ENCODE measurements at regions not wholly inside any gene's neighbourhood (a gene's known extent, or its start where the extent isn't known, plus 50 kb on each side); places are given as distances from the start of the nearest gene placed in this dataset.

- H3K9me3 ChIP-seq (ENCODE audit: control insufficient read depth in 4 of 4, low read length in 3 of 4): no peaks in the 10 kb centered on the region
- H3K36me3 ChIP-seq (ENCODE audit: control insufficient read depth in 4 of 4, insufficient read depth in 3 of 4, low read depth in 1 of 4, low read length in 3 of 4): no peaks in the 10 kb centered on the region
- H3K9ac ChIP-seq (ENCODE audit: low read depth in 1 of 2, low read length in 2 of 2): no peak overlapping the region
- no peak overlapping the region for H3K4me3 ChIP-seq (ENCODE audit: low read depth in 1 of 3, low read length in 3 of 3)
- H3K27me3 ChIP-seq (ENCODE audit: control insufficient read depth in 4 of 4, insufficient read depth in 4 of 4, low read length in 3 of 4): no peaks in the 10 kb centered on the region
- 98% methylated on average over 17 of the region's 17 CpGs for WGBS
- H3K27ac ChIP-seq (ENCODE audit: low read depth in 1 of 2, low read length in 2 of 2): no peak overlapping the region
- H3K4me1 ChIP-seq (ENCODE audit: control insufficient read depth in 4 of 4, insufficient read depth in 4 of 4, low read length in 3 of 4): peaks cover 4 to 24% (median 8%) of the 10 kb centered on the region in 4 donors
- TF ChIP-seq NR2F2 (IDR thresholded peaks at IDR 0.05) (no peak), SP1 (IDR thresholded peaks at IDR 0.05) (no peak), FOXA1 (IDR thresholded peaks at IDR 0.05) (no peak), REST (IDR thresholded peaks at IDR 0.05) (no peak), TAF1 (conservative IDR thresholded peaks at IDR 0.05) (no peak)
- no peak for DNase-seq (ENCODE audit: low spot score)
These were observed 187.1 kb downstream of the BCOR start for GRCh38 chrX:39910651-39911050.

GRCh38 chrX:39911278-39911897 is 186.4 kb downstream of the BCOR start:
- Histone ChIP-seq H3K27me3 (ENCODE audit: control insufficient read depth in 4 of 4, insufficient read depth in 4 of 4, low read length in 3 of 4) (no peaks in the 10 kb centered on the region), H3K4me1 (ENCODE audit: control insufficient read depth in 4 of 4, insufficient read depth in 4 of 4, low read length in 3 of 4) (peaks cover 0 to 17% (median 5%) of the 10 kb centered on the region in 4 donors), H3K27ac (ENCODE audit: low read depth in 1 of 2, low read length in 2 of 2) (no peak overlapping the region), H3K4me3 (ENCODE audit: low read depth in 1 of 3, low read length in 3 of 3) (no peak overlapping the region), H3K9me3 (ENCODE audit: control insufficient read depth in 4 of 4, low read length in 3 of 4) (no peaks in the 10 kb centered on the region), H3K9ac (ENCODE audit: low read depth in 1 of 2, low read length in 2 of 2) (no peak overlapping the region), H3K36me3 (ENCODE audit: control insufficient read depth in 4 of 4, insufficient read depth in 3 of 4, low read depth in 1 of 4, low read length in 3 of 4) (no peaks in the 10 kb centered on the region)
- 85% methylated on average over 14 of the region's 14 CpGs for WGBS
- DNase-seq (ENCODE audit: low spot score): no peak
- TF ChIP-seq HNF4G (IDR thresholded peaks at IDR 0.05) (no peak), TAF1 (conservative IDR thresholded peaks at IDR 0.05) (no peak), REST (IDR thresholded peaks at IDR 0.05) (no peak), YY1 (IDR thresholded peaks at IDR 0.05) (no peak), EGR1 (IDR thresholded peaks at IDR 0.05; ENCODE audit: low read depth in 2 of 2) (no peak), RAD21 (IDR thresholded peaks at IDR 0.05) (no peak), SP1 (IDR thresholded peaks at IDR 0.05) (no peak)
- TF ChIP-seq, protein P1, sequence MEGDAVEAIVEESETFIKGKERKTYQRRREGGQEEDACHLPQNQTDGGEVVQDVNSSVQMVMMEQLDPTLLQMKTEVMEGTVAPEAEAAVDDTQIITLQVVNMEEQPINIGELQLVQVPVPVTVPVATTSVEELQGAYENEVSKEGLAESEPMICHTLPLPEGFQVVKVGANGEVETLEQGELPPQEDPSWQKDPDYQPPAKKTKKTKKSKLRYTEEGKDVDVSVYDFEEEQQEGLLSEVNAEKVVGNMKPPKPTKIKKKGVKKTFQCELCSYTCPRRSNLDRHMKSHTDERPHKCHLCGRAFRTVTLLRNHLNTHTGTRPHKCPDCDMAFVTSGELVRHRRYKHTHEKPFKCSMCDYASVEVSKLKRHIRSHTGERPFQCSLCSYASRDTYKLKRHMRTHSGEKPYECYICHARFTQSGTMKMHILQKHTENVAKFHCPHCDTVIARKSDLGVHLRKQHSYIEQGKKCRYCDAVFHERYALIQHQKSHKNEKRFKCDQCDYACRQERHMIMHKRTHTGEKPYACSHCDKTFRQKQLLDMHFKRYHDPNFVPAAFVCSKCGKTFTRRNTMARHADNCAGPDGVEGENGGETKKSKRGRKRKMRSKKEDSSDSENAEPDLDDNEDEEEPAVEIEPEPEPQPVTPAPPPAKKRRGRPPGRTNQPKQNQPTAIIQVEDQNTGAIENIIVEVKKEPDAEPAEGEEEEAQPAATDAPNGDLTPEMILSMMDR (IDR thresholded peaks at IDR 0.05; ENCODE audit: low read depth, low read length, missing input control): no peak
